ENCODE measurements at regions not wholly inside any gene's neighbourhood (a gene's known extent, or its start where the extent isn't known, plus 50 kb on each side); places are given as distances from the start of the nearest gene placed in this dataset.

- Histone ChIP-seq H3K36me3 (ENCODE audit: control insufficient read depth, low read length) (no peaks in the 10 kb centered on the region), H3K4me1 (ENCODE audit: control insufficient read depth, low read length) (peaks cover 7% of the 10 kb centered on the region), H3K79me2 (ENCODE audit: control insufficient read depth, low read length) (no peaks in the 10 kb centered on the region), H3K4me3 (ENCODE audit: low read length) (no peak overlapping the region), H3K4me2 (ENCODE audit: low read length) (no peak overlapping the region), H3K9me3 (ENCODE audit: control insufficient read depth, insufficient read depth, low read length) (no peaks in the 10 kb centered on the region), H3K27ac (ENCODE audit: low read depth, low read length) (no peak overlapping the region), H3K27me3 (ENCODE audit: control insufficient read depth, low read length) (0 out of 2 replicates have a peak, but pooled peaks cover 6% of the 10 kb centered on the region), H4K20me1 (ENCODE audit: control insufficient read depth, insufficient read depth, low read depth, low read length) (no peaks in the 10 kb centered on the region; the same call in 1 of the 2 replicates), H3K9me2 (replicated peaks; ENCODE audit: control insufficient read depth, low read length) (no peaks in the 10 kb centered on the region), H3F3A (ENCODE audit: control insufficient read depth, insufficient read depth) (0 out of 2 replicates have a peak, but pooled peaks cover 3% of the 10 kb centered on the region)
- TF ChIP-seq CTCF (IDR thresholded peaks at IDR 0.05; ENCODE audit: low read depth, low read length, poor library complexity, severe bottlenecking) (no peak), EZH2phosphoT487 (IDR thresholded peaks at IDR 0.05; ENCODE audit: borderline replicate concordance, low read length) (no peak)
Measured at GRCh38 chr20:62566771-62567170, 75.5 kb upstream of the SLCO4A1 start.

GRCh38 chr20:62567246-62568044, 74.9 kb upstream of the SLCO4A1 start:
- no peak for TF ChIP-seq CTCF (IDR thresholded peaks at IDR 0.05; ENCODE audit: low read depth, low read length, poor library complexity, severe bottlenecking)
- no peak for TF ChIP-seq EZH2phosphoT487 (IDR thresholded peaks at IDR 0.05; ENCODE audit: borderline replicate concordance, low read length)
- Histone ChIP-seq H3K27me3 (ENCODE audit: control insufficient read depth, low read length) (0 out of 2 replicates have a peak, but pooled peaks cover 6% of the 10 kb centered on the region), H3F3A (ENCODE audit: control insufficient read depth, insufficient read depth) (0 out of 2 replicates have a peak, but pooled peaks cover 3% of the 10 kb centered on the region), H4K20me1 (ENCODE audit: control insufficient read depth, insufficient read depth, low read depth, low read length) (no peaks in the 10 kb centered on the region; the same call in 1 of the 2 replicates), H3K79me2 (ENCODE audit: control insufficient read depth, low read length) (no peaks in the 10 kb centered on the region), H3K27ac (ENCODE audit: low read depth, low read length) (no peak overlapping the region), H3K36me3 (ENCODE audit: control insufficient read depth, low read length) (no peaks in the 10 kb centered on the region), H3K9me2 (replicated peaks; ENCODE audit: control insufficient read depth, low read length) (no peaks in the 10 kb centered on the region), H3K9me3 (ENCODE audit: control insufficient read depth, insufficient read depth, low read length) (no peaks in the 10 kb centered on the region), H3K4me2 (ENCODE audit: low read length) (no peak overlapping the region), H3K4me3 (ENCODE audit: low read length) (no peak overlapping the region), H3K4me1 (ENCODE audit: control insufficient read depth, low read length) (peaks cover 14% of the 10 kb centered on the region)

GRCh38 chr20:62568045-62568389, 74.3 kb upstream of the SLCO4A1 start:
- H3K79me2 ChIP-seq (ENCODE audit: control insufficient read depth, low read length) = no peaks in the 10 kb centered on the region
- H3K27ac ChIP-seq (ENCODE audit: low read depth, low read length) = no peak overlapping the region
- 0 out of 2 replicates have a peak, but pooled peaks cover 6% of the 10 kb centered on the region for H3K27me3 ChIP-seq (ENCODE audit: control insufficient read depth, low read length)
- no peak overlapping the region for H3K4me2 ChIP-seq (ENCODE audit: low read length)
- H4K20me1 ChIP-seq (ENCODE audit: control insufficient read depth, insufficient read depth, low read depth, low read length) = no peaks in the 10 kb centered on the region; the same call in 1 of the 2 replicates
- H3K9me3 ChIP-seq (ENCODE audit: control insufficient read depth, insufficient read depth, low read length) = no peaks in the 10 kb centered on the region
- no peaks in the 10 kb centered on the region for H3K36me3 ChIP-seq (ENCODE audit: control insufficient read depth, low read length)
- no peaks in the 10 kb centered on the region for H3K9me2 ChIP-seq (replicated peaks; ENCODE audit: control insufficient read depth, low read length)
- peaks cover 18% of the 10 kb centered on the region for H3K4me1 ChIP-seq (ENCODE audit: control insufficient read depth, low read length)
- 0 out of 2 replicates have a peak, but pooled peaks cover 3% of the 10 kb centered on the region for H3F3A ChIP-seq (ENCODE audit: control insufficient read depth, insufficient read depth)
- no peak for TF ChIP-seq CTCF (IDR thresholded peaks at IDR 0.05; ENCODE audit: low read depth, low read length, poor library complexity, severe bottlenecking)
- TF ChIP-seq EZH2phosphoT487 (IDR thresholded peaks at IDR 0.05; ENCODE audit: borderline replicate concordance, low read length) = no peak
- H3K4me3 ChIP-seq (ENCODE audit: low read length) = no peak overlapping the region
